ENCODE measurements at regions not wholly inside any gene's neighbourhood (a gene's known extent, or its start where the extent isn't known, plus 50 kb on each side); places are given as distances from the start of the nearest gene placed in this dataset.

DNA sequence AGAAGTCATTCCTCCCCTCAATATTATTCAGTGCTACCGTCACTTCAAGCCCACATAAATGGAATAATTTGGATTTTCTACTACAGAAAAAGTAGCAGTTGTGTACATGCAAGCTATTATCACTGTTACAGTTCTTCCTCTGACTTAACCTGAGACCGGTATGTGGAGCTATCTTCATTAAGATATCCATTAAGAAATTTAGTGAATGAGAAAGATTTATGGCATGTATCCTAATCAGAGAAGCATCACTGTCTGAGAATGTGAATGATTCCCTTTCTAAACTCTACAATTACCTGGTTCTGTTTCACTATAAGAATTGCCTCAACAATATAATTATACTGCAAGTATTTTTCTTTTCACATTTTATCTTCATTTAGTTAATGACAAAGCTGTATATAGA, 278.7 kb downstream of the KLF5 start:
- ChIA-PET CTCF (interaction anchor here (0.7 to 1.0 kb wide), 2 partner anchors 15 to 83 kb away, joined by 3 to 4 read pairs; no protein-coding TSS in a partner anchor), POLR2A (no interaction called here)
- H3K9me3 Mint-ChIP-seq (ENCODE audit: low read depth) = no peaks in the 10 kb centered on the region
- intact Hi-C loops (cut with DNase I, micrococcal nuclease) = no loop called here
- no peak overlapping the region for H3K4me3 Mint-ChIP-seq
- H3K27me3 Mint-ChIP-seq = no peaks in the 10 kb centered on the region
- ATAC-seq (no peak), DNase-seq (no peak)
- no peak overlapping the region for H3K27ac Mint-ChIP-seq
- peaks cover 10% of the 10 kb centered on the region for H3K4me1 Mint-ChIP-seq
- H3K36me3 Mint-ChIP-seq (ENCODE audit: low read depth) = no peaks in the 10 kb centered on the region

DNA sequence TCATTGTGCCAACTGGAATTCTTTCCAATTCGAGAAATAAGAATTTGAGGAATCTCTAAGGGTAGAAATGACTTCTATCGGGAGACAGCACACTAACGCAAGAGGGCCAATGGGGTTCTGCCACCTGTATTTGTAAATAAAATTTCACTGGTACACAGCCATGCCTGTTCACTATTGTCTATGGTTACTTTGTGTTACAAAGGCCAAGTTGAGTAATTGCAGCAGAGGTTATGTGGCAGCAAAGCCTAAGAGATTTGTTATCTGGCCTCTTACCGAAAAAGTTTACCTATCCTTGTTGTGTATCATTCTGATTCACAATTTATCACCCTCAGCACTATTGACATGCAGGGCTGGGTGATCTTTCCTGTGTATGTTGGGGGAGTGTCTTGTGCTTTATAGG, 278.0 kb downstream of the KLF5 start:
- Mint-ChIP-seq H3K4me3 (no peak overlapping the region), H3K27ac (no peak overlapping the region), H3K9me3 (ENCODE audit: low read depth) (no peaks in the 10 kb centered on the region), H3K36me3 (ENCODE audit: low read depth) (no peaks in the 10 kb centered on the region), H3K27me3 (no peaks in the 10 kb centered on the region), H3K4me1 (peaks cover 10% of the 10 kb centered on the region)
- ATAC-seq = no peak
- intact Hi-C loops (cut with DNase I, micrococcal nuclease) = no loop called here
- ChIA-PET POLR2A (no interaction called here), CTCF (no interaction called here)
- DNase-seq = no peak

DNA sequence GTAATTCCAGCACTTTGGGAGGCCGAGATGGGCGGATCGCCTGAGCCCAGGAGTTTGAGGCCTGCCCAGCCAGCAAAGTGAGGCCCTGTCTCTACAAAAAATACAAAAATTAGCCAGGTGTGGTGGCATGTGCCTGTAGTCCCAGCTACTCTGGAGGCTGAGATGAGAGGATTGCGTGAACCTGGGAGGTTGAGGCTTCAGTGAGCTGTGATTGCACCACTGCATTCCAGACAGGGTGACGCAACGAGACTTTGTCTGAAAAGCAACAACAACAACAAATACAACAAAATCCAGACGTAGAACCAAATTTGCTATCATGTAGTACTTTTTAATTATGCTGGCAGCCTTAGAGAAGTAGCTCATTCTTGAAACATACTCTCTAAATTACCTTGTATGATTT, 277.1 kb downstream of the KLF5 start:
- Mint-ChIP-seq H3K4me1 (peaks cover 10% of the 10 kb centered on the region), H3K27ac (no peak overlapping the region), H3K36me3 (ENCODE audit: low read depth) (no peaks in the 10 kb centered on the region), H3K4me3 (no peak overlapping the region), H3K9me3 (ENCODE audit: low read depth) (no peaks in the 10 kb centered on the region), H3K27me3 (no peaks in the 10 kb centered on the region)
- no peak for ATAC-seq
- no peak for DNase-seq
- ChIA-PET POLR2A (no interaction called here), CTCF (no interaction called here)
- intact Hi-C loops (cut with DNase I, micrococcal nuclease) = no loop called here

DNA sequence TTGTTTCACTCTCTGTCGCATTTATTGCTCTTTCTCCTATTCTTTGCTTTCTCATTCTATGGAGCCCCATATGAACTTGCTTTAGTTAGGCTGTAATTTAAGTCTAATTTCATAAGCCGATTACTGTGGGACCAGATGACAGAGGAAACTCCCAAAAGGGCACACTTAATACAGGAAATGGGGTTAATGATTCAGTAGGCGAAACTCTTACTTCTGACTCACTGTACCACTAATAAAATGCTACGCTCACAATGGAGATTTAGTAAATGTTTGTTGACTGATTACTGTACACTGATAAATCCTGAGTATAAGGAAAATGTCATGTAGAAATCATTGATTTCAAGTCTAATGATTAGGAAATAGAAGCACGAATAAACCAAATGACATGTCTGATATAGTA, 276.4 kb downstream of the KLF5 start:
- ATAC-seq (peak; percentile 78), DNase-seq (no peak)
- intact Hi-C loops (cut with DNase I, micrococcal nuclease) = no loop called here
- ChIA-PET CTCF (no interaction called here), POLR2A (no interaction called here)
- Mint-ChIP-seq H3K9me3 (ENCODE audit: low read depth) (no peaks in the 10 kb centered on the region), H3K4me3 (no peak overlapping the region), H3K27me3 (no peaks in the 10 kb centered on the region), H3K27ac (no peak overlapping the region), H3K4me1 (peaks cover 10% of the 10 kb centered on the region), H3K36me3 (ENCODE audit: low read depth) (no peaks in the 10 kb centered on the region)

DNA sequence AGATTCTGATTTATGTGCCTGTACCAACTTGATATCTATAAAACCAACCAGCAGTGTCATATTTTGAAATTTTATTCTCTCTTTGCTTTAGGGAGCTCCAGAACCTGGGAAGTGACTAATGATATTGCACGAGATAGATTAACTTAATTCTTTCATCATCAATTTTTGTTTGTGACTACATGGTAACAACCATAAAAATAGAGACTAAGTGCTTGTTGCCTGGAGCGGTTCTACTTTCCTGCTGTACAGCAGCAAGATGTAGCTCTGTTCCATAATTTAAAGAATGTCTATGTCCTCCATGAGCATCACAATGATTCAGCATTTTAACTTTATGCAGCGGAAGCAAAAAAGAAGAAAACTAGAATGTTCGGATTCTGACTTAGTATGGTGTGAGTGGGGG, 275.6 kb downstream of the KLF5 start:
- DNase-seq (no peak), ATAC-seq (no peak)
- Mint-ChIP-seq H3K36me3 (ENCODE audit: low read depth) (no peaks in the 10 kb centered on the region), H3K4me3 (no peak overlapping the region), H3K27me3 (no peaks in the 10 kb centered on the region), H3K9me3 (ENCODE audit: low read depth) (no peaks in the 10 kb centered on the region), H3K27ac (no peak overlapping the region), H3K4me1 (peaks cover 10% of the 10 kb centered on the region)
- intact Hi-C loops (cut with DNase I, micrococcal nuclease) = no loop called here
- CTCF ChIA-PET = interaction anchor here (1.0 to 1.1 kb wide), 2 partner anchors 365 to 398 kb away, joined by 4 read pairs; no protein-coding TSS in a partner anchor
- POLR2A ChIA-PET = no interaction called here

DNA sequence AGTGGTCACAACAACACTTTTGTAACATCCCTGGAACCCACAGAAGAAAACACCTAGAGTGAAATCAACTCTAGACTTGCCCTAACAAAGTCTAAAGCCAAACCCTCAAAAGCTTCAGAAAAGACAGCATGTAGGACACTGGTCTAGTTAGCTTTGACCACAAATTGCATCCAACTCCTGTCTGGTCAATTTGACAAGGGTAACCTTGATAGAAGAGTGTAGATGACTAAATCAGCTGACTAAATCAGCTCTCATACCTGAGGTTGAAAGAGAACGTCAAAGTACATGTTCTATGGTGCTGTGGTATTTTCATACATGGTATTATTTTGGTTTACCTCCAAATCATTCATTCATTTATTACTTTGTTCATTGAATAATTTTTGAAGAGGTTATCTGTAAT, 272.8 kb downstream of the KLF5 start:
- H3K27ac Mint-ChIP-seq = no peak overlapping the region
- H3K4me3 Mint-ChIP-seq = no peak overlapping the region
- DNase-seq = no peak
- H3K36me3 Mint-ChIP-seq (ENCODE audit: low read depth) = no peaks in the 10 kb centered on the region
- ChIA-PET CTCF (interaction anchor here (0.9 kb wide), 1 partner anchor 42 kb away, joined by 3 read pairs; no protein-coding TSS in a partner anchor), POLR2A (no interaction called here)
- no peaks in the 10 kb centered on the region for H3K9me3 Mint-ChIP-seq (ENCODE audit: low read depth)
- peaks cover 2% of the 10 kb centered on the region for H3K27me3 Mint-ChIP-seq
- H3K4me1 Mint-ChIP-seq = peaks cover 10% of the 10 kb centered on the region
- intact Hi-C loops (cut with DNase I, micrococcal nuclease) = no loop called here
- ATAC-seq = no peak

DNA sequence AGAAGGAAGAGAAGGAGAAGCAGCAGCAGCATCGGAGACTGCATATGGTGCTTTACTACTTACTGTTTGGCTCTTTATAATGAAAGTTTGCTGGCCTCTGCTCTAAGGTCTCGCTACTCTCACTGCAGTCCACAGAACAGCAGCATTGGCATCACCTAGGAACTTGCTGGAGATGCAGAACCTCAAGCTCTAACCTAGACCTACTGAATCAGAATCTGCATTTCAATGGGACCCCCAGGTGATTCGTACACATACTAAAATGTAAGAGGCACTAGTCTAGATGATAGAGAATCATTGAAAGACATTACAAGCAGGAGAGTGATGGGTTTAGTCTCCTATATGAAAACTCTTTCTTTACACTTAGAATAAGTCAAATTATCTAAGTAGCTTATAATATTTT, 270.6 kb downstream of the KLF5 start:
- Mint-ChIP-seq H3K4me1 (peaks cover 1% of the 10 kb centered on the region), H3K27me3 (peaks cover 2% of the 10 kb centered on the region), H3K36me3 (ENCODE audit: low read depth) (no peaks in the 10 kb centered on the region), H3K4me3 (no peak overlapping the region), H3K27ac (no peak overlapping the region), H3K9me3 (ENCODE audit: low read depth) (no peaks in the 10 kb centered on the region)
- intact Hi-C loops (cut with DNase I, micrococcal nuclease) = no loop called here
- ATAC-seq (no peak), DNase-seq (no peak)
- ChIA-PET POLR2A (no interaction called here), CTCF (interaction anchor here (0.6 kb wide), 1 partner anchor 670 kb away, joined by 4 read pairs; no protein-coding TSS in a partner anchor)

DNA sequence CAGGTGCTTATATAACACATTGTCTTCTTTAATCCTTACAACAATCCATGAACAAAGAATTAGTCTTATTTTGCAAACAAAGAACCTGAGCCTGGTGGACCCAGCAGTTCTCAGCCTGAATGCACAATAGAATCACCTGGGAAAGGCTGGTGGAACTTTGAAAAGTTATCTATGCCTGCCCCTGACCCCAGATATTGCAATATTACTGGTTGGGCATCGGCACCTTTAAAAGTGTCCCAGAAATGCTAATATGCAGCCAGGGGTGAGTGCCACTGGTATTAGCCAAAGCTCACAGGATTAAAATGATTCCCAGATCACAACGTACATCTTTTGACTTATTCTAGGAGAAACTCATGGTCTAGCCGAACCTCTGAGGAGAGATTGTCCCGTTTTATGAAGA, 268.8 kb downstream of the KLF5 start:
- no peak for DNase-seq
- ChIA-PET POLR2A (interaction anchor here (0.5 kb wide), 1 partner anchor 279 kb away, joined by 5 read pairs; no protein-coding TSS in a partner anchor), CTCF (no interaction called here)
- intact Hi-C loops (cut with DNase I, micrococcal nuclease) = no loop called here
- H3K27ac Mint-ChIP-seq = no peak overlapping the region
- no peaks in the 10 kb centered on the region for H3K4me1 Mint-ChIP-seq
- no peak for ATAC-seq
- H3K4me3 Mint-ChIP-seq = no peak overlapping the region
- H3K27me3 Mint-ChIP-seq = peaks cover 2% of the 10 kb centered on the region
- H3K9me3 Mint-ChIP-seq (ENCODE audit: low read depth) = no peaks in the 10 kb centered on the region
- no peaks in the 10 kb centered on the region for H3K36me3 Mint-ChIP-seq (ENCODE audit: low read depth)

DNA sequence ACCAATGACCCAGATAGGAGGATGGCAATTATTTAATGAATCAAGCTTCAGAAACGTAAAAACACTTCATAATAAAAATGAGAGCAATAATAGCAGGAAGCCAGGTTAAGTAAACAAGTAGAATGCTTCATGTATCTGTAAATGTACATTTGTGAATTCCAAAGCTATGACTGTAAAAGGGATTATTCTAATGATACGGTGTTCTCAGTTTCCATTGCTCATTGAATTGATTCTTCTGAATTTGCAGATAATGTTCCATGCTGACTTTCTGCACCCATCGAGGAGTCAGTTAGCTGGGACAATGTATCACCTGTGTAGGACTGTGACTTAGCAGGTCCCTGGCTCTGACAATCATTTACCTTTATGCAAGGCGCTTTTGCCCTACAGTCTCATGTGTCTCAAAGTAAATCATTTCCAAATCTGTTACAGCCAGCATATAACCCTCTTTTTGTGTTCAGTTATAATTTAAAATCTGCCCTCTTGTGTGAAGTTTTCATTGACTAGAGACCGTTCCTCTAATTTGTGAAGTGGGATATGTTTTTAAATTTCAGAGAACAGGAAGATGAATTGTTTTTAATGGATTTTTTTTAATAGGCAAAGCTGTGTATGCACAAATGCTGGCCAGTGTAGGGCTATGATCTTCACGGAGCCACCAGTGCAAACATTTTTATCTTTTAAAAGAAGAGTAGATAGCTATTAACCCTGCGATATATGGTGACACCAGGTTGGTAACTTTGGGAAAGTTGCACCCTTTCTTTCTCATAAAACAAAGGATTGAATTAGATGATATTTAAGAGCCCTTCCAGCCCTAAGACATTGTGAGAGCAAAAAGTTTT, 267.1 kb downstream of the KLF5 start:
- ATAC-seq = no peak
- Mint-ChIP-seq H3K9me3 (ENCODE audit: low read depth) (no peaks in the 10 kb centered on the region), H3K36me3 (ENCODE audit: low read depth) (no peaks in the 10 kb centered on the region), H3K27ac (no peak overlapping the region), H3K4me3 (no peak overlapping the region), H3K4me1 (peaks cover 1% of the 10 kb centered on the region), H3K27me3 (peaks cover 2% of the 10 kb centered on the region)
- DNase-seq = no peak
- POLR2A ChIA-PET = no interaction called here
- intact Hi-C loops (cut with DNase I, micrococcal nuclease) = no loop called here
- CTCF ChIA-PET = interaction anchor here (1.1 to 1.3 kb wide), 2 partner anchors 63 to 267 kb away, joined by 3 to 4 read pairs; partner anchors contain the start of gene KLF5

DNA sequence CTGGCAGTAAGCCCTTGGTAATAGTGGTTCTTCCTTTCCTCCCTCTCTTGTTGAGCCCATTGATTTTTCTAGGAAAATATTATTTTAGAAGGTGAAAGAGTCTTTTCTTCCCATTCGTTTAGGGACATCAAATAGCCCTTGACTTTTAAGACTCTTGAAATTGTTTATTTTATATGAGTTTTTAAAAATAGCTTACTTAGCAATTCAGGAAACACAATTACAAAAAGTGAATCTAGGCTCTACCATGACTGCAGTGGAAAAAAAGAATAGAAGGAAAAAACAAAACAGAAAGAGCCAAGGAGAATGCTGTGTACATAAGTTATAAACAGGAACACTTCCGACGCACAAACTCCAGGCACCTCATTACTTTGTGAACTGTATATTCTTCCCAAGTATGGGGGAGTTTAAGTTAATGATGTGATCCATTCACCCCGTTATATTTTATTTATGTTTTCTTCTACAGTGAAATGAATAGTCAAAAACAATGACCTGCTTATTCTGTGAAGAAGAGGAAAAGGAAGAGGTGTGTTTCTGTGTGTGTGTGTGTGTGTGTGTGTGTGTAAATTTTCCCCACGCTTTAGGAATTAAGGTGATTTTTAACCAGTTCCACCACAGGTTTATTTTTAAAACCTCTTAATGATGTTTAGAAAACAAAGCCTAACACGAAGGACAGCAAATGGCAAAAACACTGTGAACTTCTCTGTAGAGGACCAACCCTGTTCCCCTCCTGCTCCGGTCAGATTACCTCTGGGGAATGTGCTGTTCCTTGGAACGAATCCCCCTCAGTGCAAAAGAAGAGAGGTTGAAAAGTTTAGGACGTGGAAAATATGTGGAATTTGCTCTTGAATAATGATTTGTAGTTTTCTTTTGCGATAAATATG, 266.3 kb downstream of the KLF5 start:
- no peak for DNase-seq
- ChIA-PET POLR2A (no interaction called here), CTCF (no interaction called here)
- no peak overlapping the region for H3K4me3 Mint-ChIP-seq
- H3K4me1 Mint-ChIP-seq = peaks cover 4% of the 10 kb centered on the region
- no peak for ATAC-seq
- H3K27ac Mint-ChIP-seq = no peak overlapping the region
- intact Hi-C loops (cut with DNase I, micrococcal nuclease) = no loop called here
- H3K9me3 Mint-ChIP-seq (ENCODE audit: low read depth) = no peaks in the 10 kb centered on the region
- H3K36me3 Mint-ChIP-seq (ENCODE audit: low read depth) = no peaks in the 10 kb centered on the region
- peaks cover 2% of the 10 kb centered on the region for H3K27me3 Mint-ChIP-seq

DNA sequence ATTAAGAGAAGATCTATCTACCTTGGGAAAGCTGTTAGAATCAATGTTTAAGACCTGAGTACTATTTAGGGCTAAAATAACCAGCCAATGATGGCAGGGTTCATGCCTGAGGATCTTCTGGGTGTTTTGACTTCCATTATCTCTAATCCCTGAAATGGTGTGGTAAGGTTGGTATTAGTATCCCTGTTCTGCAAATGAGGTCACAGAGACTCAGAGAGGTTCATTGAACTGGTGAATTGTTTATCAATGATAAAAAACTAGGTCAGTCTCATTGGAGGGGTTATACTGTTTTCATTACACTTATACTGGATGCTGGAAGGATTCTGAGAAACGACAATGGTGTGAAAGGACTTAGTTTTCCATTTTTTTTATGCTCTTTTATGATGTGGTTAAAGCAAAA, 264.8 kb downstream of the KLF5 start:
- ChIA-PET POLR2A (no interaction called here), CTCF (no interaction called here)
- H3K4me1 Mint-ChIP-seq = peaks cover 4% of the 10 kb centered on the region
- intact Hi-C loops (cut with DNase I, micrococcal nuclease) = no loop called here
- H3K4me3 Mint-ChIP-seq = no peak overlapping the region
- H3K36me3 Mint-ChIP-seq (ENCODE audit: low read depth) = no peaks in the 10 kb centered on the region
- no peak for ATAC-seq
- no peak overlapping the region for H3K27ac Mint-ChIP-seq
- DNase-seq = no peak
- H3K27me3 Mint-ChIP-seq = peaks cover under 1% of the 10 kb centered on the region
- no peaks in the 10 kb centered on the region for H3K9me3 Mint-ChIP-seq (ENCODE audit: low read depth)

DNA sequence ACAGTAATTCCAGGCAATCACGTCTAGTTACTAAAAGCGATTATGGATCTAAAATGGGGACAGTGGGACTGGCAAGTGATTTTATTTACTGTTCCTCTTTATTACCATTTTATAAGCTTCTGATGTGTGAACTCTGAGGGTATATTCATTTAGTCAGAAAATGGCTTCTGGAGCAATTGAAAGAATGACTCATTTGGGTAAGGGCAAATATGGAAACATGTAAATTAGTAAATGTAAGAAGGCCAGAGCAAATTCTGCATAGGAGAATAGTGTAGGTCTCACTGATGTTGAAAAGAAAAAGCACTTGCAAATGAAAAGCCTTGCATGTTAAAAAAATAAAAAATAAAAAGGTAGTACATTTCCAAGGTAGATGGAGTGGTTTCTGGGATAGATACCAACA, 262.2 kb downstream of the KLF5 start:
- Mint-ChIP-seq H3K4me1 (peaks cover 4% of the 10 kb centered on the region), H3K36me3 (ENCODE audit: low read depth) (no peaks in the 10 kb centered on the region), H3K4me3 (no peak overlapping the region), H3K27me3 (no peaks in the 10 kb centered on the region), H3K27ac (no peak overlapping the region), H3K9me3 (ENCODE audit: low read depth) (no peaks in the 10 kb centered on the region)
- DNase-seq = no peak
- POLR2A ChIA-PET = no interaction called here
- no peak for ATAC-seq
- CTCF ChIA-PET = no interaction called here
- intact Hi-C loops (cut with DNase I, micrococcal nuclease) = no loop called here
